ENCODE measurements at regions not wholly inside any gene's neighbourhood (a gene's known extent, or its start where the extent isn't known, plus 50 kb on each side); places are given as distances from the start of the nearest gene placed in this dataset.

DNA sequence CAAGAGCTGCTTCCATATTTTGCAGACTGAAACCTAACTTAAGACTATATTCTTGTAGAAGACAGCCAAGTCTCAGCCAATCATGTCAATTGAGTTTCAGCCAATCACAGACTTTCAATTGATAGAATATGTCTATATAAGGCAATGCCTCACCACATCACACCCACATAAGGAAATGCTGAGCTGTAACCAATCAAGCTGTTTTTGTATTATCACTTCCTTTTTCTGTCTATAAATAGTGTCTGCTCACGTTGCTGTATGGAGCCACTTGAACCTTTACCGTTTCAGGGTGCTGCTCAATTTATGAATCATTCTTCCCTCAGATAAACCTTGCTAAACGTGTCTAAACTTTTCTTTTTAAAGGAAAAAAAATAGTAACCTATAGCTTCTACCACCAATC, 1554.4 kb upstream of the LRRTM1 start:
- Histone ChIP-seq H3K79me2 (ENCODE audit: control insufficient read depth, insufficient read depth, low read length) (no peaks in the 10 kb centered on the region), H3K4me2 (ENCODE audit: control insufficient read depth, insufficient read depth) (no peak overlapping the region), H3K9ac (ENCODE audit: control insufficient read depth, insufficient read depth, low read length) (no peak overlapping the region), H3K4me1 (ENCODE audit: control insufficient read depth, insufficient read depth, low read length) (no peaks in the 10 kb centered on the region), H3K4me3 (no peak overlapping the region), H3K36me3 (ENCODE audit: control insufficient read depth in 2 of 2, insufficient read depth in 2 of 2, low read length in 1 of 2) (no peaks in the 10 kb centered on the region), H2AFZ (ENCODE audit: control insufficient read depth, low read depth, low read length) (no peak overlapping the region), H3K9me3 (replicated peaks; ENCODE audit: control insufficient read depth, insufficient read depth, low read length) (no peaks in the 10 kb centered on the region), H4K20me1 (ENCODE audit: control insufficient read depth, insufficient read depth) (no peaks in the 10 kb centered on the region), H3K27ac (ENCODE audit: control insufficient read depth, insufficient read depth) (no peak overlapping the region), H3K27me3 (replicated peaks in 1 of 2; ENCODE audit: control insufficient read depth in 2 of 2, insufficient read depth in 2 of 2, low read length in 1 of 2) (no peaks in the 10 kb centered on the region)
- DNase-seq (ENCODE audit: low read depth, low spot score) = no peak
- RAD21 ChIA-PET (ENCODE audit: unreplicated experiment) = no interaction called here
- POLR2A ChIA-PET = no interaction called here
- CTCF ChIA-PET = no interaction called here
- no peak for TF ChIP-seq HDGF (IDR thresholded peaks at IDR 0.05)
- TF ChIP-seq NFXL1 (IDR thresholded peaks at IDR 0.05; ENCODE audit: borderline replicate concordance) = no peak
- no peak for TF ChIP-seq KAT2A (conservative IDR thresholded peaks at IDR 0.05; ENCODE audit: control insufficient read depth, low read depth, low read length)
- TF ChIP-seq GABPA (IDR thresholded peaks at IDR 0.05; ENCODE audit: low read depth) = no peak
- TF ChIP-seq STAT1 (conservative IDR thresholded peaks at IDR 0.05) = no peak
- TF ChIP-seq, protein P1, sequence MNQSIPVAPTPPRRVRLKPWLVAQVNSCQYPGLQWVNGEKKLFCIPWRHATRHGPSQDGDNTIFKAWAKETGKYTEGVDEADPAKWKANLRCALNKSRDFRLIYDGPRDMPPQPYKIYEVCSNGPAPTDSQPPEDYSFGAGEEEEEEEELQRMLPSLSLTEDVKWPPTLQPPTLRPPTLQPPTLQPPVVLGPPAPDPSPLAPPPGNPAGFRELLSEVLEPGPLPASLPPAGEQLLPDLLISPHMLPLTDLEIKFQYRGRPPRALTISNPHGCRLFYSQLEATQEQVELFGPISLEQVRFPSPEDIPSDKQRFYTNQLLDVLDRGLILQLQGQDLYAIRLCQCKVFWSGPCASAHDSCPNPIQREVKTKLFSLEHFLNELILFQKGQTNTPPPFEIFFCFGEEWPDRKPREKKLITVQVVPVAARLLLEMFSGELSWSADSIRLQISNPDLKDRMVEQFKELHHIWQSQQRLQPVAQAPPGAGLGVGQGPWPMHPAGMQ (IDR thresholded peaks at IDR 0.05; ENCODE audit: borderline replicate concordance) = no peak
- no peak for TF ChIP-seq RUNX3 (IDR thresholded peaks at IDR 0.05; ENCODE audit: low read length)
- peak; percentile 19; the same call in 1 of the 2 replicates for TF ChIP-seq MTA2 (IDR thresholded peaks at IDR 0.05; ENCODE audit: low read depth)
- TF ChIP-seq BHLHE40 (IDR thresholded peaks at IDR 0.05; ENCODE audit: borderline replicate concordance in 1 of 2, low read depth in 2 of 2, low read length in 1 of 2) = peak in 1 of 2 experiments; percentile 38; a peak in 1 of 4 replicates
- no peak for TF ChIP-seq RAD51 (IDR thresholded peaks at IDR 0.05)
- TF ChIP-seq, protein P2, sequence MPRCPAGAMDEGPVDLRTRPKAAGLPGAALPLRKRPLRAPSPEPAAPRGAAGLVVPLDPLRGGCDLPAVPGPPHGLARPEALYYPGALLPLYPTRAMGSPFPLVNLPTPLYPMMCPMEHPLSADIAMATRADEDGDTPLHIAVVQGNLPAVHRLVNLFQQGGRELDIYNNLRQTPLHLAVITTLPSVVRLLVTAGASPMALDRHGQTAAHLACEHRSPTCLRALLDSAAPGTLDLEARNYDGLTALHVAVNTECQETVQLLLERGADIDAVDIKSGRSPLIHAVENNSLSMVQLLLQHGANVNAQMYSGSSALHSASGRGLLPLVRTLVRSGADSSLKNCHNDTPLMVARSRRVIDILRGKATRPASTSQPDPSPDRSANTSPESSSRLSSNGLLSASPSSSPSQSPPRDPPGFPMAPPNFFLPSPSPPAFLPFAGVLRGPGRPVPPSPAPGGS (IDR thresholded peaks at IDR 0.05; ENCODE audit: borderline replicate concordance, insufficient read depth, low read depth, low read length, poor library complexity, severe bottlenecking) = no peak
- peak; percentile 65; the same call in 1 of the 2 replicates for TF ChIP-seq SPI1 (IDR thresholded peaks at IDR 0.05; ENCODE audit: borderline replicate concordance, insufficient read depth, low read depth, low read length)
- peak; percentile 66 for TF ChIP-seq MEF2B (IDR thresholded peaks at IDR 0.05; ENCODE audit: partially characterized antibody, poor library complexity, severe bottlenecking)
- no peak for TF ChIP-seq POU2F2 (IDR thresholded peaks at IDR 0.05; ENCODE audit: borderline replicate concordance, low read depth, low read length)
- no peak for TF ChIP-seq ESRRA (IDR thresholded peaks at IDR 0.05; ENCODE audit: low read length)
- peak in 1 of 2 experiments; percentile 60; a peak in 1 of 4 replicates for TF ChIP-seq SRF (IDR thresholded peaks at IDR 0.05; ENCODE audit: low read depth in 2 of 2, low read length in 2 of 2)
- TF ChIP-seq EGR1 (IDR thresholded peaks at IDR 0.05; ENCODE audit: borderline replicate concordance in 1 of 2, low read depth in 2 of 2, low read length in 2 of 2) = no peak
- intact Hi-C loops (cut with micrococcal nuclease; ENCODE audit: unreplicated experiment) = no loop called here
- no TSS peak for BruUV-seq (replicated peaks)
- SMC1A ChIA-PET (ENCODE audit: uncharacterized antibody, unreplicated experiment) = interaction anchor here (0.6 kb wide), 1 partner anchor 768 kb away, joined by 3 read pairs; no protein-coding TSS in a partner anchor
- in situ Hi-C loops (cut with MboI) = no loop called here
- WGBS (ENCODE audit: insufficient coverage, insufficient replicate concordance, low lambda C conversion rate, missing lambda C conversion rate) = 0% methylated on average over 3 of the region's 3 CpGs
- peak; percentile 83 for ATAC-seq
- FAIRE-seq = no peak
